Esophagus muscularis mucosa (tissue), 4 donors: ENCODE measurements at regions not wholly inside any gene's neighbourhood (a gene's known extent, or its start where the extent isn't known, plus 50 kb on each side); places are given as distances from the start of the nearest gene placed in this dataset.

Experiments
- EP300 ChIP-seq: sonication (generic); formaldehyde crosslinking; IDR thresholded peaks from one replicate; pipeline ENCODE4 v1.6.1; 2017; ENCODE audit warnings: antibody characterized with exemption
- POLR2A ChIP-seq: fragments of 450-650 bp; IDR thresholded peaks from one replicate; pipeline ENCODE4 v1.6.1; 2017; ENCODE audit warnings: antibody characterized with exemption, moderate library complexity, mild to moderate bottlenecking, low read depth
- TF ChIP-seq, protein P1 (sequence below), 3 experiments: fragments of 200-600 bp in 2 of 3; fragments of 450-650 bp in 1 of 3; sonication (generic) in 2 of 3; IDR thresholded peaks; one replicate each; pipeline ENCODE4 v1.5.1; 2017 to 2019; ENCODE audit warnings: antibody characterized with exemption in 3 of 3, mild to moderate bottlenecking in 2 of 3, moderate library complexity in 1 of 3

DNA sequence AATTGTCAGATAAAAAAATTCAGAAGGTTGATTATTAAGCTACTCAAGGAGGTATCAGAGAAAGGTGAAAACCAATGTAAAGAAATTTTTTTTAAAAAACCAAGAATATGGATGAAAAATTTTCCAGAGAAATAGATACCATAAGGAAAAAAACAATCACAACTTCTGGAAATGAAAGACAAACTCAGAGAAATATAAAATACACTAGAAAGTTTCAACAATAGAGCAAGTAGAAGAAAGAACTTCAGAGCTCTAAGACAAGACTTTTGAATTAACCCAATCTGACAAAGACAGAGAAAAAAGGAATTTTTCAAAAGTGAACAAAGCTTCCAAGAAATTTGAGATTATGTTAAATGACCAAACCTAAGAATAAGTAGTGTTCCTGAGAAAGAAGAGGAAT lies 62.9 kb upstream of the TEAD1 start:
- no peak for TF ChIP-seq POLR2A
- TF ChIP-seq EP300 = no peak
- TF ChIP-seq, protein P1, sequence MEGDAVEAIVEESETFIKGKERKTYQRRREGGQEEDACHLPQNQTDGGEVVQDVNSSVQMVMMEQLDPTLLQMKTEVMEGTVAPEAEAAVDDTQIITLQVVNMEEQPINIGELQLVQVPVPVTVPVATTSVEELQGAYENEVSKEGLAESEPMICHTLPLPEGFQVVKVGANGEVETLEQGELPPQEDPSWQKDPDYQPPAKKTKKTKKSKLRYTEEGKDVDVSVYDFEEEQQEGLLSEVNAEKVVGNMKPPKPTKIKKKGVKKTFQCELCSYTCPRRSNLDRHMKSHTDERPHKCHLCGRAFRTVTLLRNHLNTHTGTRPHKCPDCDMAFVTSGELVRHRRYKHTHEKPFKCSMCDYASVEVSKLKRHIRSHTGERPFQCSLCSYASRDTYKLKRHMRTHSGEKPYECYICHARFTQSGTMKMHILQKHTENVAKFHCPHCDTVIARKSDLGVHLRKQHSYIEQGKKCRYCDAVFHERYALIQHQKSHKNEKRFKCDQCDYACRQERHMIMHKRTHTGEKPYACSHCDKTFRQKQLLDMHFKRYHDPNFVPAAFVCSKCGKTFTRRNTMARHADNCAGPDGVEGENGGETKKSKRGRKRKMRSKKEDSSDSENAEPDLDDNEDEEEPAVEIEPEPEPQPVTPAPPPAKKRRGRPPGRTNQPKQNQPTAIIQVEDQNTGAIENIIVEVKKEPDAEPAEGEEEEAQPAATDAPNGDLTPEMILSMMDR (IDR thresholded peaks at IDR 0.05) = no peak
